GM13977 (cell line): ENCODE measurements at regions not wholly inside any gene's neighbourhood (a gene's known extent, or its start where the extent isn't known, plus 50 kb on each side); places are given as distances from the start of the nearest gene placed in this dataset.

Experiments
- DNase-seq: peaks from one replicate; pipeline ENCODE4 v3.0.0; 2012; ENCODE audit warnings: low spot score
- in situ Hi-C: fragments of 300-500 bp; cut with MboI; formaldehyde crosslinking; loops from one replicate; pipeline ENCODE4 v1.12.0; 2022; ENCODE audit warnings: low sequenced_read_pairs, low pct_unique_long_range_greater_than_20kb, mixed read lengths, inconsistent platforms; ENCODE audit not compliant: unreplicated experiment
- TF ChIP-seq, protein P1 (sequence below): IDR thresholded peaks from 2 replicates; pipeline ENCODE4 v1.5.1; 2012; ENCODE audit warnings: mild to moderate bottlenecking, control low read depth; ENCODE audit not compliant: insufficient read depth; ENCODE audit errors: extremely low read depth, missing control alignments

DNA sequence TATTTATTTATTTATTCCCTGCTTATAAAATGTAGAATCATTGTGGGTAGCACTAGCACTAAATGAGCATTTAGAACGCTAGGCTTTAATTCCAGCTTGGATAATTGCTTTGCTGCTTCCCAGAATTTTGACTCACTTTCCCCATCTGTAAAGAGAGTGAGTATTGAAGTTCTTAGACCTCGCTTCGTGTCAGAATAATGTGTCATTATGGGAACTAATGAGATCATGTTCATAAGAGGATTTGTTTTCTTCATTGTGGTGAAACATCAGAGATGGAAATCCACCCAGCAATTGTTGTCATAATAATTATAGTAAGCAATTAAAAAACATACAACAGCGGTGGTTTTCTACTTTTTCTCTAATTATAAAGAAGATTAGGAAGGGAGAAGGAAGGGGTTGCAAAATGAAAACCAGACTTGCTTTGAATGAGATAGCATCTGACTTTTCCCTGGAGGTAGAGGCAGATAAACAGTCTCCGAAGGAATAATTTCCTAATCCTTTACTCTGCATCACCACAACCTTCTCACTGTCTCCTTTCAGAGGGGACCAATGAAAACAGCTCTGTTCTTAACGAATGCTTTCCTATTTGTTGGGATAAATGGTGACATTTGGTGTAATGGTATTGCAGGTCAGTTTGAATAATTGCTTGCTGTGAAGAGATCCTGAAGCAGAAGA lies 86.8 kb upstream of the ARHGAP5 start:
- TF ChIP-seq, protein P1, sequence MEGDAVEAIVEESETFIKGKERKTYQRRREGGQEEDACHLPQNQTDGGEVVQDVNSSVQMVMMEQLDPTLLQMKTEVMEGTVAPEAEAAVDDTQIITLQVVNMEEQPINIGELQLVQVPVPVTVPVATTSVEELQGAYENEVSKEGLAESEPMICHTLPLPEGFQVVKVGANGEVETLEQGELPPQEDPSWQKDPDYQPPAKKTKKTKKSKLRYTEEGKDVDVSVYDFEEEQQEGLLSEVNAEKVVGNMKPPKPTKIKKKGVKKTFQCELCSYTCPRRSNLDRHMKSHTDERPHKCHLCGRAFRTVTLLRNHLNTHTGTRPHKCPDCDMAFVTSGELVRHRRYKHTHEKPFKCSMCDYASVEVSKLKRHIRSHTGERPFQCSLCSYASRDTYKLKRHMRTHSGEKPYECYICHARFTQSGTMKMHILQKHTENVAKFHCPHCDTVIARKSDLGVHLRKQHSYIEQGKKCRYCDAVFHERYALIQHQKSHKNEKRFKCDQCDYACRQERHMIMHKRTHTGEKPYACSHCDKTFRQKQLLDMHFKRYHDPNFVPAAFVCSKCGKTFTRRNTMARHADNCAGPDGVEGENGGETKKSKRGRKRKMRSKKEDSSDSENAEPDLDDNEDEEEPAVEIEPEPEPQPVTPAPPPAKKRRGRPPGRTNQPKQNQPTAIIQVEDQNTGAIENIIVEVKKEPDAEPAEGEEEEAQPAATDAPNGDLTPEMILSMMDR: no peak
- in situ Hi-C loops: no loop called here
- DNase-seq: no peak

DNA sequence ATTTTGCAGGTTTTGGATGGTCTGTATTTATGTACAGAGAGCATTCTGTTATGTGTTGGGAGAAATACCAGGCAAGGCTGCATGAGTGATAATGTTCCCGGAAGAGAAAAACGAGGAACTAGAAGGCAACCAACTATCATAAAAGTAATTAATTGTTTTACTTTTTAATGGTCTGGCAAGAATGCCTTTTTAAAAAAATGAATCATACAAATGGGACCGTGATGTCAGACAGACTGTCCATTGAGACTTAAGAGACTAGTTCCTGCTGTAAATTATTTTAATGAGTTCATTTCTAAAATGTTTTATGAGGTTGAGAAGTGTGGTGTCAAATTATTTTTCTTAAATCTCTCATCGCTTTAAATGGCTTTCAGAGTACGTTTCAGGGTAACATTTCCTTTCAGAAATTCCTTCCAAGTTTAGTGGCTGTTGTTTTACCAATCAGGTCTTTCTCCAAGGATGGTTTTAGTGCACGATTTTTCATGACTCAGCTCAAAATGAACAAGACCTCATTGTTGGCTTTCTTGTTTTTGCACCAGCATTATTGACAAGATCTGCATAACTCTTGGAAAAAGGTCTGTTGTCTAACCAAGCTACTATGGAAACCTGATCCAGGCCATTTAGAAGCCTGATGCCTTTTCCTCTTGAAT lies 86.1 kb upstream of the ARHGAP5 start:
- in situ Hi-C loops: no loop called here
- TF ChIP-seq, protein P1: no peak

DNA sequence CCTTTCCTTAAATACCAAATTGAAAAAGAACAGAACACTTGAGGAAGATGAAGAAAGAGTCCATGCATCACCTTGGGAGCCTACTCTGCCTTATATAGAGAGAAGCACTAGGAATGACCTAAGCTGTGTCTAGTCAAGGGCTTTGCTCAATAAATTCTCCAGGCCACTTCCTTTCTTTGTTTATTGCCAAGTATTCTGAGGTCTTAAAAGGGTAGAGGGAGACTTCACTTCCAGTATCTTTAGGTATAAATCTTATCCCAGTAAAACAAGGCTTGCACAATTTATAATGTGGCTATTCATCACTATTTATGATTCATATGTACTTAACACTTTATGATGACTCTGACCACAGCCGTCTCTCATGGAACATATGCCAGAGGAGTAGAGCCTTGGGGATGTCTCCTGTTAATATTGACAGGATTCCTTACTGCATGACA lies 85.1 kb upstream of the ARHGAP5 start:
- in situ Hi-C loops: no loop called here
- no peak for DNase-seq
- TF ChIP-seq, protein P1: no peak

More for the DNA sequence above, 86.1 kb upstream of the ARHGAP5 start:
- no peak for DNase-seq

DNA sequence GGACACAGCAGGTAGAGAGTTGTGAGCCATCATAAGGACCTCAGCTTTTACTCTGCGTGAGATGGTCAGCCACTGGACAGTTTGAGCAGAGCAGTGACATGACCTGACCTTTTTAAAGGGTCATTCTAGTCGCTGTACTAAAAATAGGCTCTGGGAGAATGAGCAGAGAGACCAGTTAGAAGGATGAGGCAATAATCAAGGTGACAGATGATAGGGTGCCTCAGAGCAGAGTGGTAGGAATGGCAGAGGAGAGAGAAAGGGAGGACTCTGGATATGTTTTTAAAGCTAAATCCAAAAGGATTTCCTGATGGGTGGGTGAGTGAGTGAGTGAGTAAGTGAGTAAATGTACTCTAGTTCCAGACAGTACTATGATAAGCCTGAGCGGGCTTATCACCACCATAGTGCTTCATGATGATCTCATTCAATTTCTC lies 83.6 kb upstream of the ARHGAP5 start:
- TF ChIP-seq, protein P1: no peak
- DNase-seq: no peak
- in situ Hi-C loops: no loop called here

DNA sequence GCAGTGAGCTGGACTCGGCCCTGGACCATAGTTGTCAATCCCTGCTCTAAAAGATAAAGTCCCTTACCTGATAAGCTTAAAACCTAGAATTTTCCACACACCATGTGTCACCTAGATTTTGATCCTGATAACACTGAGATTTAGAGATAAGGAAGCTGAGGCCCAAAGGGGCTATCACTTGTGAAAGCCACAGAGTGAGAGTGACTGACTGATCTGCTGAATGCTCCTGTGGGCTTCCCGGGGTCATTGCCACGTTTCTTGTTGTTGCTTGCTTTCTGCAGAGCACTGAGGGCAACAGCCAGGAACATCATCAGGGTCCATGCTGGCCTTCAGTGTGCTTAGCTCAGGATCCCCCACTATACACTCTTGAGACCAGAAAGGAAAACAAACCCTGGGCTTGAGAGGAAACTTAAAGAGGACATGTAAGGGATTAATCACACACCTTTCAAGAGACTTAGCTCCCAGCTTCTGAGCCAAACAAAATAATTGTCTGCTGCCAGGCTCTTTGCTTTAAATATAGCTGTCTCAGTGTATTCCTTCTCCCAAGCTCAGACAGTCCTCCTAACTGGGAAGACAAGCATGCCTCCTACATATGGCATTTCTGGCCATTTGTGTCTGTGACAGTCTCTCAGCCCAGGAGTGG lies 82.6 kb upstream of the ARHGAP5 start:
- DNase-seq: no peak
- in situ Hi-C loops: no loop called here

DNA sequence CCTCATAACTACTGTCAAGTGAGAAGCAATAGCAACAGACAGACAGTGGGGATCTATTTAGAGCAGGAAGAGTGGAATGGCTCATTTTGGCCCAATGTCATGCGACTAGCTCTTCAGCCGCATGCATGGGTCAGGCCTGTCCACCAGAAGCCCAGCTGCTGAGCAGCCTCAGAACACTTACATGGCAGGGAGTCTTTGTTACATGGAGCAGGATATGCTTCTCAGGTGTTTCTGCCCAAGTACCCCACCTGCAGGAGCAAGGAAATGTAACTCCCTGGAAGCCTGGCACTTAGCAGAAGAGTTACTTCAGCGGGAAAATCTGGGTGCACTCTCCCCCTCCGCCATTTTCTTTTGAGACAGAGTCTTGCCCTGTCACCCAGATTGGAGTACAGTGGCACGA lies 73.5 kb upstream of the ARHGAP5 start:
- TF ChIP-seq, protein P1: no peak
- in situ Hi-C loops: no loop called here
- DNase-seq: no peak

More for the DNA sequence above, 82.6 kb upstream of the ARHGAP5 start:
- TF ChIP-seq, protein P1: no peak
